ENCODE measurements at regions not wholly inside any gene's neighbourhood (a gene's known extent, or its start where the extent isn't known, plus 50 kb on each side); places are given as distances from the start of the nearest gene placed in this dataset.

DNA sequence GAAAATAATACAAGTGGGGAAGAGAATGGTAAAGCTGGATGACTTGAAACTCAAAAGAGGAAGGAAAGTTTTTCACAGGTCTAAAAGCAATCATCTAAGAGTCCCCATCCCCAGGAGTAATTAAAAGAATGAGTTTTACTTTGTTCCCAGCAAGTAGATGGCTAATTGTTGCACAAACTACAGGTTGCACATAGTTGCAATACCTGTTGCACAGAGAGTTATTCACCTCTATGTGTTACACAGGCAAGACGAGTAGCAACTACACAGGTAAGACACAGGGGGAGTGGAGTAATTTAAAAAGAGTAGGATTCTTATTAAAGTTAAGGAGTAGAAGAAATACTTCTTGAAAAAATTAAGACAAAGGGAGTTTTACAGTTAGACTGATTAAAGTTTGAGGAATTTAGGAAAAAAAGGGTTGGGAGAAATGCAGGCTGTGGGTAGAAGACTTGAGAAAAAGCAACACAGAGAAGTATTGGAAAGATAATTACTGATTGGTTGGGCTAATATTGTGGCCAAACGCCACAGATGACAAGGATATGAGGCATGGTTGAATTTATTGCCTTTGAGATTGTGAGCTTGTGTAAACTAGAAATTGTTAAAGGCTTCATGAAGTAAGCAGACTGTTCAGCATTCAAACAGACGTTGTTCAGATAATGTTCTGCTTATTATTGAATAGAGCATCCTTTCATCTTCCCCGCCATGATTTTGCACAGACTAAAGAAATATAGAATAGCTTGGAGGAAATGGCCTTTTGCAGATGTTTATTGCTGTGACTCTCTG lies 699.3 kb downstream of the NR4A2 start:
- H3K9me3 Mint-ChIP-seq: no peaks in the 10 kb centered on the region
- ATAC-seq (no peak), DNase-seq (ENCODE audit: low spot score) (no peak)
- H3K27me3 Mint-ChIP-seq (ENCODE audit: insufficient read depth, low read depth, poor library complexity): no peaks in the 10 kb centered on the region
- Histone ChIP-seq H3F3A (replicated peaks; ENCODE audit: low read depth) (no peaks in the 10 kb centered on the region), H3K4me3 (no peak overlapping the region), H3K4me2 (no peak overlapping the region), H3K27ac (ENCODE audit: low read depth) (no peak overlapping the region), H4K20me1 (replicated peaks; ENCODE audit: insufficient read depth) (no peaks in the 10 kb centered on the region), H3K79me2 (replicated peaks; ENCODE audit: insufficient read depth) (no peaks in the 10 kb centered on the region), H2AFZ (no peak overlapping the region), H3K4me1 (ENCODE audit: insufficient read depth) (no peaks in the 10 kb centered on the region), H3K27me3 (ENCODE audit: insufficient read depth) (no peaks in the 10 kb centered on the region), H3K36me3 (ENCODE audit: insufficient read depth) (no peaks in the 10 kb centered on the region), H3K9me2 (ENCODE audit: insufficient read depth) (no peaks in the 10 kb centered on the region)
- TF ChIP-seq EZH2phosphoT487 (IDR thresholded peaks at IDR 0.05; ENCODE audit: unreplicated experiment) (no peak), ZNF114 (CRISPR knock-in tag; IDR thresholded peaks at IDR 0.05) (no peak), ZNF462 (CRISPR knock-in tag; IDR thresholded peaks at IDR 0.05) (no peak), STAT1 (IDR thresholded peaks at IDR 0.05; ENCODE audit: unreplicated experiment) (no peak), NANOG (IDR thresholded peaks at IDR 0.05; ENCODE audit: borderline replicate concordance) (no peak), CREB1 (CRISPR knock-in tag; IDR thresholded peaks at IDR 0.05; ENCODE audit: low read depth) (no peak), EZH2 (IDR thresholded peaks at IDR 0.05; ENCODE audit: low read depth, unreplicated experiment) (no peak), ZNF331 (CRISPR knock-in tag; IDR thresholded peaks at IDR 0.05; ENCODE audit: low read depth) (no peak), JUNB (IDR thresholded peaks at IDR 0.05; ENCODE audit: unreplicated experiment) (no peak), POLR2AphosphoS5 (IDR thresholded peaks at IDR 0.05; ENCODE audit: low read depth) (no peak)
- TF ChIP-seq, protein P1, sequence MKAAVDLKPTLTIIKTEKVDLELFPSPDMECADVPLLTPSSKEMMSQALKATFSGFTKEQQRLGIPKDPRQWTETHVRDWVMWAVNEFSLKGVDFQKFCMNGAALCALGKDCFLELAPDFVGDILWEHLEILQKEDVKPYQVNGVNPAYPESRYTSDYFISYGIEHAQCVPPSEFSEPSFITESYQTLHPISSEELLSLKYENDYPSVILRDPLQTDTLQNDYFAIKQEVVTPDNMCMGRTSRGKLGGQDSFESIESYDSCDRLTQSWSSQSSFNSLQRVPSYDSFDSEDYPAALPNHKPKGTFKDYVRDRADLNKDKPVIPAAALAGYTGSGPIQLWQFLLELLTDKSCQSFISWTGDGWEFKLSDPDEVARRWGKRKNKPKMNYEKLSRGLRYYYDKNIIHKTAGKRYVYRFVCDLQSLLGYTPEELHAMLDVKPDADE (IDR thresholded peaks at IDR 0.05): no peak
- TF ChIP-seq, protein P2, sequence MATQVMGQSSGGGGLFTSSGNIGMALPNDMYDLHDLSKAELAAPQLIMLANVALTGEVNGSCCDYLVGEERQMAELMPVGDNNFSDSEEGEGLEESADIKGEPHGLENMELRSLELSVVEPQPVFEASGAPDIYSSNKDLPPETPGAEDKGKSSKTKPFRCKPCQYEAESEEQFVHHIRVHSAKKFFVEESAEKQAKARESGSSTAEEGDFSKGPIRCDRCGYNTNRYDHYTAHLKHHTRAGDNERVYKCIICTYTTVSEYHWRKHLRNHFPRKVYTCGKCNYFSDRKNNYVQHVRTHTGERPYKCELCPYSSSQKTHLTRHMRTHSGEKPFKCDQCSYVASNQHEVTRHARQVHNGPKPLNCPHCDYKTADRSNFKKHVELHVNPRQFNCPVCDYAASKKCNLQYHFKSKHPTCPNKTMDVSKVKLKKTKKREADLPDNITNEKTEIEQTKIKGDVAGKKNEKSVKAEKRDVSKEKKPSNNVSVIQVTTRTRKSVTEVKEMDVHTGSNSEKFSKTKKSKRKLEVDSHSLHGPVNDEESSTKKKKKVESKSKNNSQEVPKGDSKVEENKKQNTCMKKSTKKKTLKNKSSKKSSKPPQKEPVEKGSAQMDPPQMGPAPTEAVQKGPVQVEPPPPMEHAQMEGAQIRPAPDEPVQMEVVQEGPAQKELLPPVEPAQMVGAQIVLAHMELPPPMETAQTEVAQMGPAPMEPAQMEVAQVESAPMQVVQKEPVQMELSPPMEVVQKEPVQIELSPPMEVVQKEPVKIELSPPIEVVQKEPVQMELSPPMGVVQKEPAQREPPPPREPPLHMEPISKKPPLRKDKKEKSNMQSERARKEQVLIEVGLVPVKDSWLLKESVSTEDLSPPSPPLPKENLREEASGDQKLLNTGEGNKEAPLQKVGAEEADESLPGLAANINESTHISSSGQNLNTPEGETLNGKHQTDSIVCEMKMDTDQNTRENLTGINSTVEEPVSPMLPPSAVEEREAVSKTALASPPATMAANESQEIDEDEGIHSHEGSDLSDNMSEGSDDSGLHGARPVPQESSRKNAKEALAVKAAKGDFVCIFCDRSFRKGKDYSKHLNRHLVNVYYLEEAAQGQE (IDR thresholded peaks at IDR 0.05; ENCODE audit: unreplicated experiment): no peak
- TF ChIP-seq, protein P3, sequence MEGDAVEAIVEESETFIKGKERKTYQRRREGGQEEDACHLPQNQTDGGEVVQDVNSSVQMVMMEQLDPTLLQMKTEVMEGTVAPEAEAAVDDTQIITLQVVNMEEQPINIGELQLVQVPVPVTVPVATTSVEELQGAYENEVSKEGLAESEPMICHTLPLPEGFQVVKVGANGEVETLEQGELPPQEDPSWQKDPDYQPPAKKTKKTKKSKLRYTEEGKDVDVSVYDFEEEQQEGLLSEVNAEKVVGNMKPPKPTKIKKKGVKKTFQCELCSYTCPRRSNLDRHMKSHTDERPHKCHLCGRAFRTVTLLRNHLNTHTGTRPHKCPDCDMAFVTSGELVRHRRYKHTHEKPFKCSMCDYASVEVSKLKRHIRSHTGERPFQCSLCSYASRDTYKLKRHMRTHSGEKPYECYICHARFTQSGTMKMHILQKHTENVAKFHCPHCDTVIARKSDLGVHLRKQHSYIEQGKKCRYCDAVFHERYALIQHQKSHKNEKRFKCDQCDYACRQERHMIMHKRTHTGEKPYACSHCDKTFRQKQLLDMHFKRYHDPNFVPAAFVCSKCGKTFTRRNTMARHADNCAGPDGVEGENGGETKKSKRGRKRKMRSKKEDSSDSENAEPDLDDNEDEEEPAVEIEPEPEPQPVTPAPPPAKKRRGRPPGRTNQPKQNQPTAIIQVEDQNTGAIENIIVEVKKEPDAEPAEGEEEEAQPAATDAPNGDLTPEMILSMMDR (conservative IDR thresholded peaks at IDR 0.05; ENCODE audit: low read depth in 2 of 2): no peak
- no peak overlapping the region for H3K27ac Mint-ChIP-seq
- no peaks in the 10 kb centered on the region for H3K36me3 Mint-ChIP-seq (ENCODE audit: low read depth)
- no peaks in the 10 kb centered on the region for H3K4me1 Mint-ChIP-seq
- no peak overlapping the region for H3K4me3 Mint-ChIP-seq

All from GM23338 (cell line).